IPS-18c (cell line): ENCODE measurements at regions not wholly inside any gene's neighbourhood (a gene's known extent, or its start where the extent isn't known, plus 50 kb on each side); places are given as distances from the start of the nearest gene placed in this dataset.

Source experiments
- H3K4me3 ChIP-seq: 2 replicates; pipeline ENCODE4 v1.7.0; 2013; ENCODE audit warnings: low read depth, mild to moderate bottlenecking, low read length, moderate library complexity; ENCODE audit not compliant: insufficient read depth
- H3K9me3 ChIP-seq: one replicate; pipeline ENCODE4 v1.6.1; 2013; ENCODE audit warnings: mild to moderate bottlenecking, low read length, moderate library complexity; ENCODE audit not compliant: control insufficient read depth, insufficient read depth

- H3K9me3 ChIP-seq, result no peaks in the 10 kb centered on the region
- H3K4me3 ChIP-seq, result no peak overlapping the region
Measured at GRCh38 chr6:77249560-77249959, 213.7 kb downstream of the HTR1B start.

- H3K9me3 ChIP-seq, result no peaks in the 10 kb centered on the region
- no peak overlapping the region for H3K4me3 ChIP-seq
Measured at GRCh38 chr6:77245026-77245425, 218.3 kb downstream of the HTR1B start.

GRCh38 chr6:77231438-77232305, 231.6 kb downstream of the HTR1B start:
- H3K9me3 ChIP-seq, result no peaks in the 10 kb centered on the region
- H3K4me3 ChIP-seq, result no peak overlapping the region

GRCh38 chr6:77228279-77228678, 235.0 kb downstream of the HTR1B start:
- Histone ChIP-seq H3K4me3 (no peak overlapping the region), H3K9me3 (no peaks in the 10 kb centered on the region)

- Histone ChIP-seq H3K4me3 (no peak overlapping the region), H3K9me3 (no peaks in the 10 kb centered on the region)
Measured at GRCh38 chr6:77217896-77218295, 245.4 kb downstream of the HTR1B start.

GRCh38 chr6:77205936-77206335, 257.4 kb downstream of the HTR1B start:
- Histone ChIP-seq H3K4me3 (no peak overlapping the region), H3K9me3 (no peaks in the 10 kb centered on the region)

GRCh38 chr6:77204555-77204954, 258.7 kb downstream of the HTR1B start:
- H3K4me3 ChIP-seq, result no peak overlapping the region
- H3K9me3 ChIP-seq, result no peaks in the 10 kb centered on the region

GRCh38 chr6:77183447-77183846, 279.8 kb downstream of the HTR1B start:
- no peak overlapping the region for H3K4me3 ChIP-seq
- H3K9me3 ChIP-seq, result no peaks in the 10 kb centered on the region

GRCh38 chr6:77181749-77182148, 281.5 kb downstream of the HTR1B start:
- Histone ChIP-seq H3K4me3 (no peak overlapping the region), H3K9me3 (no peaks in the 10 kb centered on the region)

- H3K9me3 ChIP-seq, result no peaks in the 10 kb centered on the region
- H3K4me3 ChIP-seq, result no peak overlapping the region
Measured at GRCh38 chr6:77180326-77180725, 283.0 kb downstream of the HTR1B start.

GRCh38 chr6:77178821-77179220, 284.5 kb downstream of the HTR1B start:
- H3K4me3 ChIP-seq, result no peak overlapping the region
- H3K9me3 ChIP-seq, result no peaks in the 10 kb centered on the region

- Histone ChIP-seq H3K4me3 (no peak overlapping the region), H3K9me3 (no peaks in the 10 kb centered on the region)
Measured at GRCh38 chr6:77177470-77177869, 285.8 kb downstream of the HTR1B start.

GRCh38 chr6:77173472-77174074, 289.7 kb downstream of the HTR1B start:
- H3K9me3 ChIP-seq, result no peaks in the 10 kb centered on the region
- H3K4me3 ChIP-seq, result no peak overlapping the region

- Histone ChIP-seq H3K9me3 (no peaks in the 10 kb centered on the region), H3K4me3 (no peak overlapping the region)
Measured at GRCh38 chr6:77172578-77172977, 290.7 kb downstream of the HTR1B start.

GRCh38 chr6:77159730-77160129, 303.6 kb downstream of the HTR1B start:
- Histone ChIP-seq H3K9me3 (peaks cover 2% of the 10 kb centered on the region), H3K4me3 (no peak overlapping the region)

- H3K4me3 ChIP-seq, result no peak overlapping the region
- H3K9me3 ChIP-seq, result no peaks in the 10 kb centered on the region
Measured at GRCh38 chr6:77151241-77151640, 312.1 kb downstream of the HTR1B start.

- Histone ChIP-seq H3K4me3 (no peak overlapping the region), H3K9me3 (no peaks in the 10 kb centered on the region)
Measured at GRCh38 chr6:77150736-77151135, 312.6 kb downstream of the HTR1B start.

GRCh38 chr6:77145244-77145643, 318.0 kb downstream of the HTR1B start:
- H3K4me3 ChIP-seq, result no peak overlapping the region
- H3K9me3 ChIP-seq, result no peaks in the 10 kb centered on the region
